Adrenal gland (tissue), 5 donors: ENCODE measurements at regions not wholly inside any gene's neighbourhood (a gene's known extent, or its start where the extent isn't known, plus 50 kb on each side); places are given as distances from the start of the nearest gene placed in this dataset.

Source experiments
- CTCF ChIP-seq, 6 experiments: fragments of 450-650 bp in 4 of 6; fragments of 200-600 bp in 2 of 6; sonication (generic) in 1 of 6; IDR thresholded peaks; 1 replicate in 5 of 6; 2 replicates in 1 of 6; pipeline versions ENCODE4 v1.5.1 to v1.8.0; 2016 to 2021; ENCODE audit warnings: antibody characterized with exemption in 6 of 6, mild to moderate bottlenecking in 2 of 6, moderate library complexity in 1 of 6
- POLR2A ChIP-seq, 2 donors: fragments of 450-650 bp; IDR thresholded peaks; one replicate each; pipeline ENCODE4 v1.6.1; 2017; ENCODE audit warnings: antibody characterized with exemption in 2 of 2, mild to moderate bottlenecking in 2 of 2, moderate library complexity in 1 of 2
- donor health status: DM: no; HTN: no; CAD: no.

- no peak for TF ChIP-seq CTCF (IDR thresholded peaks at IDR 0.05)
- TF ChIP-seq POLR2A (IDR thresholded peaks at IDR 0.05): no peak
Observed at GRCh38 chr1:184836934-184837895, 82.6 kb upstream of the EDEM3 start.
